SJSA1 (cell line): ENCODE measurements at regions not wholly inside any gene's neighbourhood (a gene's known extent, or its start where the extent isn't known, plus 50 kb on each side); places are given as distances from the start of the nearest gene placed in this dataset.
"Not testable (repeated sequence)": the region's sequence is repeated elsewhere in the genome, so short reads cannot be mapped to it uniquely, and the experiment has no call there.

ENCODE experiments used
- DNase-seq, 2 experiments: peaks; one replicate each; pipeline ENCODE4 v3.0.0-alpha.2; 2015 to 2020; ENCODE audit warnings: low spot score in 2 of 2, low read depth in 1 of 2
- H3K27ac ChIP-seq: fragments of 250-450 bp; sonication (Bioruptor Pico); 2 replicates; pipeline ENCODE4 v1.5.1; 2020; ENCODE audit warnings: mild to moderate bottlenecking, moderate library complexity
- H3K27me3 ChIP-seq: fragments of 250-450 bp; sonication (Bioruptor Pico); replicated peaks from 2 replicates; pipeline ENCODE4 v1.5.1; 2020; ENCODE audit warnings: mild to moderate bottlenecking, moderate library complexity
- H3K36me3 ChIP-seq: fragments of 250-450 bp; sonication (Bioruptor Pico); 2 replicates; pipeline ENCODE4 v1.5.1; 2020; ENCODE audit warnings: mild to moderate bottlenecking
- H3K4me1 ChIP-seq: fragments of 250-450 bp; sonication (Bioruptor Pico); replicated peaks from 2 replicates; pipeline ENCODE4 v1.6.1; 2021; ENCODE audit warnings: mild to moderate bottlenecking
- H3K4me3 ChIP-seq: fragments of 250-450 bp; sonication (Bioruptor Pico); 2 replicates; pipeline ENCODE4 v1.5.1; 2020; ENCODE audit warnings: mild to moderate bottlenecking
- H3K9me3 ChIP-seq: fragments of 250-450 bp; sonication (Bioruptor Pico); replicated peaks from 2 replicates; pipeline ENCODE4 v1.5.1; 2020; ENCODE audit warnings: mild to moderate bottlenecking

DNA sequence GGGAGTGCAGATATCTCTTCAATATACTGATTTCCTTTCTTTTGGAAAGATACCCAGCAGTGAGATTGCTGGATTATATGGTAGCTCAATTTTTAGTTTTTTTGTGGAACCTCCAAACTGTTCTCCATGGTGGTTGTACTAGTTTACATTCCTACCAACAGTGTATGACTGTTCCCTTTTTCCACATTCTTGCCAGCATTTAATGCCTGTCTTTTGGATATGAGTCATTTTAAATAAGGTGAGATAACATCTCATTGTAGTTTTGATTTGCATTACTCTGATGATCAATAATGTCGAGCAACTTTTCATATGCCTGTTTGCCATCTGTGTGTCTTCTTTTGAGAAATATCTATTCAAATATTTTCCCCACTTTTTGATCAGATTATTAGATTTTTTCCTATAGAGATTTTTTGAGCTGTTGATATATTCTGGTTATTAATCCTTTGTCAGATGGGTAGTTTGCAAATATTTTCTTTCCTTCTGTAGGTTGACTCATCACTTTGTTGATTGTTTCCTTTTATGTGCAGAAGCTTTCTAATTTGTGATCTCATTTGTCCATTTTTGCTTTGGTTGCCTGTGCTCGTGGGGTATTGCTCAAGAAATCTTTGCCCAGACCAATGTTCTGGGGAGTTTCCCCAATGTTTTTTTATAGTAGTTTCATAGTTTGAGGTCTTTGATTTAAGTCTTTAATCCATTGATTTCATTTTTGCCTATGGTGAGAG, 552.7 kb downstream of the ZNF674 start:
- Histone ChIP-seq H3K27ac (no peak overlapping the region), H3K4me1 (no peaks in the 10 kb centered on the region), H3K36me3 (no peaks in the 10 kb centered on the region), H3K4me3 (no peak overlapping the region), H3K27me3 (no peaks in the 10 kb centered on the region), H3K9me3 (no peaks in the 10 kb centered on the region)
- DNase-seq, result no peak

DNA sequence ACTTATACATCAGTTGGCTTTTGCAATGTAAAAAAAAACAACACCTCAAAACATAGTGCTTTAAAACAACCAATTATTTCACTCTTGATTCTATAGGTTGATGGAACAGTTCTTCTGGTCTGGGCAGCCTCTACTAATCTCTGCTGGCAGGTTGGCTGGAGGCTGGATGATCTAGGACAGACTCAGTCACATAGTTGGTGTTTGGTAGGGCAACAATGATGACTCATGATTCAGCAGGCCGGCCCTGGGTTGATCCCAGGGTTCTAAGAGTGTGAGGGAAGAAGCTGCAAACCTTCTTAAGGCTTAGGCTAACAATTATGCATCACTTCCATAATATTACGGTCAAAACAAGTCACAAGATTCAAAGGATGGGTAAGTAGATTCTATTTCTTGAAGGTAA, 558.2 kb downstream of the ZNF674 start:
- no peaks in the 10 kb centered on the region for H3K4me1 ChIP-seq
- no peak for DNase-seq
- no peak overlapping the region for H3K27ac ChIP-seq
- no peaks in the 10 kb centered on the region for H3K9me3 ChIP-seq
- no peaks in the 10 kb centered on the region for H3K36me3 ChIP-seq
- H3K27me3 ChIP-seq, result no peaks in the 10 kb centered on the region
- no peak overlapping the region for H3K4me3 ChIP-seq

DNA sequence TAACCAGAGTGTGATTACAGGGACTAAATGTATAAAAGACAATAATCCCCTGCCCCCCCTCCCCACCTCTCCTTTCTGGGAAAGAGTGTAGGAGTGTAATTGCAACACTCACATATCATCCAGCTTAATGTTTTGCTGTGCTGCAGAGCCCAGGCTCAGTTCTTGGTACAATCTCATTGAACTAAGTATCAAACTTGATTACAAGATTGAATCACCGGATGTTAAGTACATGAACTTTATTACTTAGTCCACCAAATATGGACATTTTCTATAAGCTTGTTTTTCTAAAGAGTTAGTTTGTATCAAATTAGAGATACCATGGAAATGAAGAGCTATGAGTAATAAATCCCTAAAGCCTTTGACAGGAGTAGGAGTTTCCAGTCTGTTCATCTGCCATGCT, 559.1 kb downstream of the ZNF674 start:
- no peaks in the 10 kb centered on the region for H3K36me3 ChIP-seq
- H3K27ac ChIP-seq, result no peak overlapping the region
- no peaks in the 10 kb centered on the region for H3K27me3 ChIP-seq
- H3K4me1 ChIP-seq, result no peaks in the 10 kb centered on the region
- H3K9me3 ChIP-seq, result no peaks in the 10 kb centered on the region
- H3K4me3 ChIP-seq, result no peak overlapping the region
- no peak for DNase-seq

DNA sequence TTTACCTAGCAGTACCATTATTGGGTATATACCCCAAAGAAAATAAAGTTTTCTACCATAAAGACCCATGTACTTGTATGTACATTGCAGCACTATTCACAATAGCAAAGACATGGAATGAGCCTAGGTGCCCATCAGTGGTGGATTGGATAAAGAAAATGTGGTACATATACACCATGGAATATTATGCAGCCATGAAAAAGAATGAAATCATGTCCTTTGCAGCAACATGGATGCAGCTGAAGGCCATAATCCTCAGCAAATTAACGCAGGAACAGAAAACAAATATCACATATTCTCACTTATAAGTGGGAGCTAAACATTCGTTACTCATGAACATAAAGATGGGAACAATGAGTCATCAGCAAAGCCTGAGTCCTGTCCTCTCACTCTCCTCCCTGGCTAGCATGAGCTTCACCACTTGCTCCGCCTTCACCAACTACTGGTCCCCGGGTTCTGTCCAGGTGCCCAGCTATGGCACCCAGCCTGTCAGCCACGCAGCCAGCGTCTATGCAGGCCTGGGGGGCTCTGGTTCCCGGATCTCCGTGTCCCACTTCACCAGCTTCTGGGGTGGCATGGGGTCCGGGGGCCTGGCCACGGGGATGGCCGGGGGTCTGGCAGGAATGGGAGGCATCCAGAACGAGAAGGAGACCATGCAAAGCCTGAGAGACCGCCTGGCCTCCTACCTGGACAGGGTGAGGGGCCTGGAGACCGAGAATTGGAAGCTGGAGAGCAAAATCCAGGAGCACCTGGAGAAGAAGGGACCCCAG, 562.1 kb downstream of the ZNF674 start:
- not testable (repeated sequence) for H3K4me1 ChIP-seq, DNase-seq, H3K9me3 ChIP-seq, H3K27me3 ChIP-seq, H3K4me3 ChIP-seq, H3K27ac ChIP-seq, H3K36me3 ChIP-seq

DNA sequence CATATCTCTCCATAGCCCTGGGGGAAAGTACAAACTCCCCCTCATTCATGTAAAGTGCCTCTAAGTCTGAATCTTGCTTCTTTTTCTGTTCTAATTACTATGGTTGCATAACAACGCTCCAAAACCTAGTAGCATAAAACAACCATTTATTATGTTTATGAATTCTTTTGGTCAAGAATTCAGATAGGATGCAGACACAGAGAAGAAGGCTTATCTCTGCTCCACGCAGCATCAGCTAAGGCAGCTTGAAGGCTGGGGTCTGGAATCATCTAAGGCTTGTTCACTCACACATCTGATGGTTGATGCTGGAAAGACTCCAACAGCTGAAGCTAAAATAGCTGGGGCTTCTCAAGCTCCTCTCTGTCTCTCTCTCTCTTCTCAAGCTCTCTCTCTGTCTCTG, 564.5 kb downstream of the ZNF674 start:
- DNase-seq, result no peak
- Histone ChIP-seq H3K27me3 (no peaks in the 10 kb centered on the region), H3K4me3 (no peak overlapping the region), H3K36me3 (no peaks in the 10 kb centered on the region), H3K4me1 (no peaks in the 10 kb centered on the region), H3K27ac (no peak overlapping the region), H3K9me3 (no peaks in the 10 kb centered on the region)

DNA sequence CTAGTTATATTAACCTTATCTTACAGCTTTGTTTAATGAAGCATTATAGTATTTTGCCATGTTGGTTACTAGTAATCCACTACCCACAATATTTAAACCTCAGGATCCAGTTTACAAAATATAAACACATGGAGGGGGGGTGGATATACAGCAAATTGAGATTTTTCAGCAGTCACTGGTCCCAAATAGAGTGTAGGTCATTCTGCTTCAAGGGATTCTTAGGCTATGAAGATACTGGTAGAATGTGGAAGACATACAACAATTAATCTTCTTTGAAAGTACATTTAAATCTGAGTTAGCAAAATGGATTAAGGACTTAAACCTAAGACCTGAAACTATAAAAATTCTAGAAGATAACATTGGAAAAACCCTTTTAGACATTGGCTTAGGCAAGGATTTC, 569.6 kb downstream of the ZNF674 start:
- no peaks in the 10 kb centered on the region for H3K36me3 ChIP-seq
- H3K27ac ChIP-seq, result no peak overlapping the region
- DNase-seq, result no peak
- no peaks in the 10 kb centered on the region for H3K4me1 ChIP-seq
- H3K9me3 ChIP-seq, result no peaks in the 10 kb centered on the region
- no peaks in the 10 kb centered on the region for H3K27me3 ChIP-seq
- H3K4me3 ChIP-seq, result no peak overlapping the region

DNA sequence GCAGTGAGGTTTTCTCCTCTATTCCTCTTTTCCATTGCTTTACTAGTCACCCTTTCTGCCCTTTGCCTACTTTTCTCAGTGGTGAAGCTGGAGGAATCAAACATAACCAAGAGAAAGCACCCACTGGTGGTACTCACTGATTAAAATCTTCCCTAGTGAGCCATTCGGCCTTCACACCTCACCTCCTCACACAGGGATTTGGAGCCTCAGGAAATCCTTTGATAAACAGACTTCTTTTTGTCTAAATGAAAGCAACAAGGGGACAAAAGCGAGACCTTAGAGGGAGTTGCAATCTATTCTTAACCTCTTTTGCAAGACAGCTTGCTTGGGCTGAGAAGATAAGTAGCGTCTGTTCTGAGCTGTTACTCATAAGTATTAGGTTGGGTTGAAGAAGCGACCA, 572.6 kb downstream of the ZNF674 start:
- no peaks in the 10 kb centered on the region for H3K4me1 ChIP-seq
- no peaks in the 10 kb centered on the region for H3K36me3 ChIP-seq
- no peaks in the 10 kb centered on the region for H3K9me3 ChIP-seq
- H3K27ac ChIP-seq, result no peak overlapping the region
- DNase-seq, result no peak
- H3K4me3 ChIP-seq, result no peak overlapping the region
- no peaks in the 10 kb centered on the region for H3K27me3 ChIP-seq

DNA sequence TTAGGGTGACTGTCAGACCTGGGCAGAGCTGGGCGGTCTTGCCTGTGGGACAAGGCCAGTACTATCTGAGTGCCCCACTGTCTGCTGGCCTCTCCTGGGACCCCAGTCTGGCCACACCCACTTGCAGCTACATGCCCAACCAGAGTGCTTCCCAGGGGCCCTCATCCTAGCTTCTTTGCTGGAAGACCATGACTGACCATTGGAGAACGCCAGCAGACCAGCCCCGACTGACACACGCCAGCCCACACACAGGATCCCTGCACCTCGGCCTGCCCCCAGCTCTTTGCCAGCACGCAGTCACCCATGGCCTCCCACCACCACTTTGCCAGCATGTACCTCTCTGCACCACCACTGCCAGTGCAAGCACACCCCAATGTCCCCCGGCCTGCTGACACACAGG, 585.7 kb downstream of the ZNF674 start:
- Histone ChIP-seq H3K9me3 (no peaks in the 10 kb centered on the region), H3K4me1 (no peaks in the 10 kb centered on the region), H3K36me3 (no peaks in the 10 kb centered on the region), H3K4me3 (no peak overlapping the region), H3K27me3 (no peaks in the 10 kb centered on the region), H3K27ac (no peak overlapping the region)
- DNase-seq, result no peak

DNA sequence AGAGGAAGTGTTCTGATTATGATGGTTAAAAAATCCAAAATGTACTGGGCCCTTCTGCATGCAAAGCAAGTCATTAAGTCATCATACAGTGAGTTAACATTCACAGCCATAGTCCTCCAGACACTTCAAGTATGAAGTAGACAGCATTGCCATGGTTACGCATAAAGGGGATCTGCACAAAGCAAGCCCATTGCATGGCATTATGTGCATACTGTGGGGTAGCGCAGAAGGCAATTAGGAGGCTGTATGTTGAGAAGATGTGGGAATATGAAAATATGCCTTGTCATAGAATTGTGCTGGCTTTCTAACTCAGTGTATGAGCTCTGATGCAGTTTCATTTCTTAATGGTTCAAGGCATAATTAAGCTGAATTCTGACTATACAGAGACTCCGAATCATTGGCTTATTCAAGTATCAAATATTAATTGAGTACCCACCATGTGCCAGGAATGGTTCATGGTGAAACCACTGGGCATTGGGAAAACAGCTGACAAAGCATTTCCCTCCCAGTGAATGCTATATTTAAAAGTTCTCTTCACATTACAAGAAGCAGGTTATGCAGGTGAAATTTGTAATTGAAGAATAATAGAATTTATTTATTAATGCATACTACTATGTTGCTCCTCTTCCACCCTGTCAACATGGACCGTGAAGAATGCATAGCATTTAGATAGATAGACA, 588.9 kb downstream of the ZNF674 start:
- Histone ChIP-seq H3K9me3 (no peaks in the 10 kb centered on the region), H3K27ac (no peak overlapping the region), H3K27me3 (no peaks in the 10 kb centered on the region), H3K36me3 (no peaks in the 10 kb centered on the region), H3K4me3 (no peak overlapping the region), H3K4me1 (no peaks in the 10 kb centered on the region)
- DNase-seq, result no peak

DNA sequence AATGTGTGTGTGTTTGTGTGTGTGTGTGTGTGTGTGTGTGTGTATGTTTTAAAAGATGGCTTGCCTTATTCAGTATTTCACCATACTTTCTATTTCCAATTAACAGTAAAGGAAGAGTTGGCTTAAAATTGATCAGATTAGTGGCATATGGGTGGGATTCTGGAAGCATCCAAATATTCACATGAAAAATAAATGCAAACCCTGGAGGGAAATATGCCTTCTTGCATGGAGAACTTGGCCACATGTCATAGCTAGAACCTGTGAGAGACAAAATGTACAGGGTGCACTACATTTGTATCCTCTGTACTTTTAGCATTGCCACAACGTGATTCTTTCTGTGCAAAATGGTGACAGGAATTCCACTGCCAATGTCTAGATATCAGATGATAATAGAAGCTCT, 589.6 kb downstream of the ZNF674 start:
- no peaks in the 10 kb centered on the region for H3K9me3 ChIP-seq
- no peak overlapping the region for H3K4me3 ChIP-seq
- no peak for DNase-seq
- H3K36me3 ChIP-seq, result no peaks in the 10 kb centered on the region
- H3K4me1 ChIP-seq, result no peaks in the 10 kb centered on the region
- no peak overlapping the region for H3K27ac ChIP-seq
- H3K27me3 ChIP-seq, result no peaks in the 10 kb centered on the region

DNA sequence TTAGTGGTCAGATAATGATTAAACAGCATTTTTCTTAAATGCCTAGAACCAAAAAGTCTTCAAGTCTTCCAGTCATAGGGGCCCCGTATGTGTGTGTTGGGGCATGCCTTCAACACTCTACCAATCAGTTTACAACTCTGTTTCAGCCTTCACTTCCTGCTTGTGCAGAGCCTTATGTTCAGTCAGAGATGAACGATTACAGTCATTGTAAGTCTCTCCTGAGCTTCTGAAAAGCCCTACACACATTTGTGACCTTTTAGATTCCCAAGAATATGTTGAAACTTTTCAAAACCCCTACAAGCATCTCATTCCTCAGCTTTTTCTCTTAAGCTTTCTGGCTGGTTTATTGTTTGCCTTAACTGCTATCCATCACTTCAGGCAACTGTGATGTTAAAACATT, 591.2 kb downstream of the ZNF674 start:
- DNase-seq, result no peak
- no peak overlapping the region for H3K27ac ChIP-seq
- no peaks in the 10 kb centered on the region for H3K36me3 ChIP-seq
- no peaks in the 10 kb centered on the region for H3K27me3 ChIP-seq
- H3K4me1 ChIP-seq, result no peaks in the 10 kb centered on the region
- no peak overlapping the region for H3K4me3 ChIP-seq
- H3K9me3 ChIP-seq, result no peaks in the 10 kb centered on the region

DNA sequence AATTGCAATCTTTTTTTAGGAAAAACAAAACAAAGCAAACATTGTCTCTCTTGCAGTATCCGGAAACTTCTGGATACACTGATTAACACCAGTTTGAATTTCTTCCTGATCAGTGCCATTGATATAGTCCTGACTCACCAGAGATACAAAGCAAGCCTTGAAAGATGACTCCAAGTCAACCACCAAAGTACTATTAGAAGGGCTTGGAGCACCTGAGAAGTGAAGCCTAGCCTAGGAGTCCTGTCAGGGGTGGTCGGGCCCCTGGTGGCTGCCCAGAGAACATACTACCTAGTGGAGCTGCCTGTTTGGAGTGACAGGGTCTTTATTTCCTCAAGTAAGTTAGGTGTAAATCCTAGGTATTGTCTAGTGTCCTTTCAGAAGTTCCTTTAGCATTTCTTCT, 593.2 kb downstream of the ZNF674 start:
- Histone ChIP-seq H3K36me3 (no peaks in the 10 kb centered on the region), H3K27ac (no peak overlapping the region), H3K4me3 (no peak overlapping the region), H3K4me1 (no peaks in the 10 kb centered on the region), H3K9me3 (no peaks in the 10 kb centered on the region), H3K27me3 (no peaks in the 10 kb centered on the region)
- DNase-seq, result no peak

DNA sequence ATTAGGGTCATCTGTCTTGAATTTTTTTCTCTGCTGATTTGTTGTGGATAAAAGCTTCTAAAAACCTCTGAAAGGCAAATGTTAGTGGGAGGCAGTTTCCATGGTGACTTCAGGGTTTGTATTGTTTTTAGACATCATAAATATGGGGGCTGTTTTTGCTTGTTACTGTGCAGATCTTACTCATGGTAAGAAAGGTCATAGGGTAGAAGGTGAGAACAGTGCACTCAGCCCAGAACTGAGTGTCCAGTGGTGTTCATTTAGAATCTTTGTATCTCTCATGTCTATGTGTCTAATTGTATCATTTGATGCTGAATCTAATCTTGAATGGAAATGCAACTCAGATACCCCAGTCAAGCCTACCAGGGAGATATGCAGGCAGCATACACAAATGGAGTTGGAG, 609.8 kb downstream of the ZNF674 start:
- H3K36me3 ChIP-seq, result no peaks in the 10 kb centered on the region
- H3K9me3 ChIP-seq, result no peaks in the 10 kb centered on the region
- H3K27ac ChIP-seq, result no peak overlapping the region
- no peaks in the 10 kb centered on the region for H3K4me1 ChIP-seq
- H3K4me3 ChIP-seq, result no peak overlapping the region
- no peaks in the 10 kb centered on the region for H3K27me3 ChIP-seq
- no peak for DNase-seq

DNA sequence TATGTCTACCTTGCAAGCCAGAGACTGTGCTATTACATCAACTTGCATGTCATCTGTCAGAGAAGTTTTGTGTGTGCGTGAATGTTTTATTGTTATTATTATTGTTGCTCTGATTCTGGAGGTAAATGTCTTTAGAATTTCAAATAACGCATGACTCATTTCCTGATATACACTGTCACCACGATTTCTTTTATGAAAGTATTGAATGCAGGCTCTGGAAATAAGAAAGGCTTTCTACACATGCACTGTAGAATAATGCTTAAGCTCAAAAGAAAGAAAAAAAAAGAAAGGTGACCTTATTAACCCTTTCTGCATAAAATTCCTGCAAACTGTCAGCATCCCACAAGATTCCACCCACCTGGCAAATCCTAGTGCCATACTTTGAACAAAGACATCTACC, 632.9 kb downstream of the ZNF674 start:
- no peaks in the 10 kb centered on the region for H3K36me3 ChIP-seq
- H3K4me1 ChIP-seq, result no peaks in the 10 kb centered on the region
- no peaks in the 10 kb centered on the region for H3K27me3 ChIP-seq
- no peak overlapping the region for H3K27ac ChIP-seq
- no peaks in the 10 kb centered on the region for H3K9me3 ChIP-seq
- no peak overlapping the region for H3K4me3 ChIP-seq
- DNase-seq, result no peak
